ENCODE measurements at regions not wholly inside any gene's neighbourhood (a gene's known extent, or its start where the extent isn't known, plus 50 kb on each side); places are given as distances from the start of the nearest gene placed in this dataset.
"Not testable (repeated sequence)": the region's sequence is repeated elsewhere in the genome, so short reads cannot be mapped to it uniquely, and the experiment has no call there.

GRCh38 chr11:16526947-16527346, 170.6 kb upstream of the SOX6 start:
- DNase-seq = no peak

DNA sequence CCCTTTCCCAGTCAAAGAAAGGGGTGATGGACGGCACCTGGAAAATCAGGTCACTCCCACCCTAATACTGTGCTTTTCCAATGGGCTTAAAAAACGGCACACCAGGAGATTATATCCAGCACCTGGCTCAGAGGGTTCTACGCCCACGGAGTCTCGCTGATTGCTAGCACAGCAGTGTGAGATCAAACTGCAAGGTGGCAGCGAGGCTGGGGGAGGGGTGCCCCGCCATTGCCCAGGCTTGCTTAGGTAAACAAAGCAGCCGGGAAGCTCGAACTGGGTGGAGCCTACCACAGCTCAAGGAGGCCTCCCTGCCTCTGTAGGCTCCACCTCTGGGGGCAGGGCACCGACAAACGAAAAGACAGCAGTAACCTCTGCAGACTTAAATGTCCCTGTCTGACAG, 164.4 kb upstream of the SOX6 start:
- not testable (repeated sequence) for DNase-seq

DNA sequence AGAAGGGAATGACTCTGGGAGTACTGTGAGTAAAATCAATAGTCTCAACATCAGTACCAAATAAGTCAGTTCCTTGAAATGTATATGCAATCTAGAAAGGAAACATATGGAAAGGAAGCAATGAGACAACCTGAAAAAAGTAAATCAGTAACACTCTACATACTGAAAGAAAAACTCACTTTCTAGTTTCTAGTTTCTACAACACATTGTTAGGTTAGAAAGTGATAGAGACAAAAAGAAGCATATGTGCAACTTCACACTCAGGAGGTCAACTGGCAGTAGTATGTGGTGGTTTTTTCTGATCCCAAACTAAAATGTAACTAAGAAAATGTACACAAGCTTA, 156.5 kb upstream of the SOX6 start:
- no peak for DNase-seq

DNA sequence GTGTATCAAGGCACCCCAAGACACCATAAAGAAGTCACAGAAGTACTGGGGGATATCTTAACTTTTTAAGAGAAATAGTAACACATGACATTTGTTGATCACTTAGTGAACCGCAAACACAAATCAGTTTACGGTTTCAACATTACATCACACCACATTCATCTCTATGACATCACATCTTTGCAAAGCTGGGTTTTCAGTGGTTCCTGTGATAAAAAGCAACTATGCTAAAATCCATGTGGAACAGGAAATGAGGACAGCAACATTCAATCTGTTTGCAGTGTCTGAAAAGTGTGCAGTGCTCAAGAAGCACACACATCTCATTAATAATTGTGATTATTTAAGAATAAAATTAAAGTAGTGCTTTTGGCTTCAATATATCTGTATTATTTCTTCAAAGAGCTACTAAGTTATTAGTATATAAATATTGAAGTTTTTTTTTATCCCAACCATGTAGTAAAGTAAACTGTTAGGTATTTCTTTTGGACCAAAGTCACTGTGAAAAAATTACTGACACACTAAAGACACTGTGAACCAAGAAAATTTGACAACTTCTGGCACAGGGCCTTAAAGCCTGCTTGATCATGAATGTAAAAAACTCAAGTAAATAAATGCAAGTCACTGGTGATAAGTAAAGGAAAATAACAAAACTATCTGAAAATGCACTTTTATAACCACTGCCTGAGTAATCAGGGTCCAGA, 156.0 kb upstream of the SOX6 start:
- DNase-seq = no peak

DNA sequence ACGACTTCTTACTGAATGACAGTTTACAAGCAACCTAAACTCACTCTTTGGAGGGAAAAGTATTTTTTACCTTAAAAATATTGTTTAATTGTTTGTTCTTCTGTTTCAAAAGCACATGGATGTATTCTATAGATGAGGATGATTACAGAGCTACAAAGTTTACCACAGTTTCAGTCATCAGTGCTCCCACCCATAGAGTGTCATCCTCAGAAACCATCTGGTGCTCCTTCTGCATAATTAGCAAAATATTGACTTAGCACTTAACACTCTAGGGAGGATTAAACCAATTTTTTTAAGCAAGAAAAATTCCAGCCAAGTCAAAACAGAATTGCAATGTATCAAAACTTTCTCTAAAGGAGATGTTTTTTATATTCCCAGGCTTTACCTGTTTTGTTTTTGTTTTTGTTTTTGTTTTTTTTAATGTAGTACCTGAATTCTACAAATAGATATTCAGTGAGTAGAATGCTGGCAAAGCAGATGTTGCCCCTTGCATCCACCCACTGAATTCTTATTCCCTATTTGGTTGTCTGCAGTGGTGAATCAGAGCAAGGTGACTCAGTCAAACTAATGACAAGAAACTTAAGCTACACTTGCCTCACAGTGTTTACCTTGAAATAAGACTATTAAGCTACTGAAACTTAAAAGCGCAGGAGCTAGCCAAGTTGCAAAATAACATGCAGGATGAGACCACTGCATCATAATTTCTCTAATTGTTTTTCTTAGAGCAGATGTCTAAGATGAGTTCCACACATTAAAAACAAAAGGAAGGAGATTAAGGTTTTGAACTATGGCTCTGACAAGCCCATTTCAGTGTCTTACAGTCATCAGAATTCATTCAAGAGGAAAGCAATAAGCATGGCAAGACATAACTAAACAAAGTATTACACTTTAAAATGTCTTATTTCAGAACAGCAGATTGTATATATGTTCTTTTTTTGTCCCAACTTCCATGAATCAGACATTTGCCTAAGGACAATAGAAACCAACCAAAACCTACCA, 155.1 kb upstream of the SOX6 start:
- DNase-seq = no peak

DNA sequence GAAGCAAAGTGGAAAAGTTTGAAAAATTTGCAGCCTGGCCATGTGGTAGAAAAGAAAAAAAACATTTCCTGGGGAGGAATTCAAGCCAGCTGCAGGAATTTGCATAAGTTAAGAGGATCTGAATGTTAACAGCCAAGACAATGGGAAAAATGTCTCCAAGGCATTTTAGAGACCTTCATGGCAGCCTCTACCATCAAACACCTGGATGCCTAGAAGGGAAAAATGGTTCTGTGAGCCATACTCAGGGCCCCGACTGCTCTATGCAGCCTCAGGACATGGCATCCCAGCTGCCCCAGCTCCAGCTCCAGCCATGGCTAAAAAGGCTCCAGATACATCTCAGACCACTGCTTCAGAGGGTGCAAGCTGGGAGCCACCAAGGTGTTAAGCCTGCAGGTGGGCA, 149.1 kb upstream of the SOX6 start:
- no peak for DNase-seq

DNA sequence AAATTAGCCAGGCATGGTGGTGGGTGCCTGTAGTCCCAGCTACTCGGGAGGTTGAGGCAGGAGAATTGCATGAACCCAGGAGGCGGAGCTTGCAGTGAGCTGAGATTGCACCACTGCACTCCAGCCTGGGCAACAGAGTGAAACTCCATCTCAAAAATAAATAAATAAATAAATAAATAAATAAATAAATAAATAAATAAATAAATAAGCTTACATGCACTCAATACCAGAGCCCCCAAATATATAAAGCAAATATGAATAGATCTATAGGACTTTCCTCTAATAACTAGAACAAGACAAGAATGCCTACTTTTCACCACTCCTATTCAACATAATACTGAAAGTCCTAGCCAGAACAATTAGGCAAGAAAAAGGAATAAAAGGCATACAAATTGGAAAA, 147.5 kb upstream of the SOX6 start:
- DNase-seq = not testable (repeated sequence)

GRCh38 chr11:16494918-16495691, 138.8 kb upstream of the SOX6 start:
- no peak for DNase-seq

DNA sequence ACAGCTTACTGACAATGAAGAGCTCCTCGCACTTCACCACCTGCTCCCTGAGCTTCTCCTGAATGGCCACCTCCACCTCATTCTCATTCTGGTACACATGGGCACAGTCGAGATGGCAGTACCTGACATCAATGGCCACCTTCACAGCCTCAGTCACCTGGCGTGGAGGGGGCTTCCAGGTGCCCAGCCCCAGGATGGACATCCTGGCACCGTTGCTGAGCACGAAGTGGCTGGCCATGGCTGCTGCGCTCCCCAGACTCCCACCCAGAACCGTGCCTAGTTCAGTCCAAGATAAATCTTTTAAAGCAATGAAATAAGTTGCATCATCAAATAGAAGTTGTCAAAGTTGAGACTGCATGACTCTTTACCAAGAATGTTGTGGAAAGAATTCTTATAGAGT, 128.1 kb upstream of the SOX6 start:
- DNase-seq = no peak

DNA sequence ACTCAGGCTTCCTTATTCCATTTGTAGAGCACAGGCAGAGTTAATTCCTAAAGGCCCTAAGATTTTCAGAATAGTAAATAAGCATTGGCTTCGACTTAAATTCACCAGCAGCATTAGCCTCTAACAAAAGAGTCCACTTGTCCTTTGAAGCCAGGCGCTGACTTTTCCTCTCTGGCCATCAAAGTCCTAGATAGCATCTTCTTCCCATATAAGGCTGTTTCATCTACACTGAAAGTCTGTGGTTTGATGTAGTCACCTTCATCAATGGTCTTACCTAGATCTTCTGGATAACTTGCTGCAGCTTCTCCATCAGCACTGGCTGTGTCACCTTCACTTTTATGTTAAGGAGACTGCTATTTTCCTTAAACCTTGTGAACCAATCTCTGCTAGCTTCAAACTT, 118.3 kb upstream of the SOX6 start:
- DNase-seq = no peak

DNA sequence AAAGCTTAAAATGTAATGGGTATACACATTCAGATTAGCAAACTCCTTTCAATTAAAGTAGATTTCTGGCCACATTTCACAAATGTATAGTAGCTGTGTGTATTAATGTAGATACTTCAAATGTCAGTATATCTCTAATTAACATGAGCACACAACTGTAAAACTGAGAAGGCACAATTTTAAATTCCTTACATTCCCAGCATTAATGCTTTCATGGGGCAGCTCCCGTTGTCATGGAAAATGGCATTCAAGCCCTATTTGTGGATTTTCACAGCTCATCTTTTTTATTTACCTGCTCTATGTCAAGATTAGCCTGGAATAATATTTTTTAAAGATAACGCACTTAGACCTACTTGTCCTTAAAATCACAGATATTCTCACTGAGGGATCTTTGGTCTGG, 113.6 kb upstream of the SOX6 start:
- DNase-seq = no peak

DNA sequence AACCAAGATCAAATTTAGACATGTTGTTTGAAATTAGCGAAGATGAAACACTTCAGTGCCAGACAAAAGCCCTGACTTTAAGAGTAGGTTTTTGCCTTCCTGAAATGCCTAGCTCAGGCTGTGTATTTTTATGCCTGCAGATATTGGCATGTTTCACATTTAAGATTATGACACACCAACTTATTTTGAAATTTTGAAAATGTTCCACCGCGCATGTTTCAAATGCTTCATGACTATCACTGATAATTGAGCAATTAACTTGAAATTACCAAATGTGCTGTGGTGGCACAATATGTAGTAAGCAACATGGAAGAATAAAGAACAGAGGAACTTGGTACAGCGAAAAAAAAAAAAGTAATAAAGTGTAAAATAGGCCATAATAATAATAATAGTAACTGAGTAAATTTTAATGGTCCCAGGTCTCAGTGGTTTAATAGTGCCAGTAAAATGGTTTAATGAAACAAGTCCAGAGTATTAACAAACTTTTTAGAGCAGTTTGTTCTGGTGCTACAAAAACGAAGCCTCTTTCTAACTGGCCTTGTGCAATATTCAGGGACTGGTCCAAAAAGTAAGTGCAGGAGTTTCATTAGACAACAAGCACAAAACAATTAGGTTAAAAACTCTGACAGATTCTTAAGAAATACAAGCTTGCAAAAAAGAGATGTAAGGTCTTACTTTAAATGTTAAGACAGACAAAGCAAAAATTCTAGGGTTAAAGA, 112.5 kb upstream of the SOX6 start:
- DNase-seq = no peak

DNA sequence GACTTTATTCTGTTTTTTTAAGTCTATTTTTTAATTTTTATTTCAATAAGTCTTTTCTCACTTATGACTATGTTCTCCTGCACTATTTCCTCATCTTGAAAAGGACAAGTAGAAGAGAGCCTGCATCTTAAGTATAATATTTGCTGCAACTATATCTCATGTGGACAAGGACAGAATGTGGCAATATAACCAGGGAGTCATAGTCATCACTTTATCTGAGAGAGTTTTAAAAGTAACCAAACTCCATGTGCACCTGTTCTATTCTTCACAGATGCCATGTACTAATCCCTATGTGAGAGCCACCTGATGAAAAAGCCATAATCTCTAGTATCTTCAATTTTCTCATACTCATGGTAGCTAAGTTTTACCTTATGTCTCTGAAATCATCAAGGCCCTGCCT, 104.2 kb upstream of the SOX6 start:
- DNase-seq = no peak

GRCh38 chr11:16456366-16456765, 100.0 kb upstream of the SOX6 start:
- no peak for DNase-seq

DNA sequence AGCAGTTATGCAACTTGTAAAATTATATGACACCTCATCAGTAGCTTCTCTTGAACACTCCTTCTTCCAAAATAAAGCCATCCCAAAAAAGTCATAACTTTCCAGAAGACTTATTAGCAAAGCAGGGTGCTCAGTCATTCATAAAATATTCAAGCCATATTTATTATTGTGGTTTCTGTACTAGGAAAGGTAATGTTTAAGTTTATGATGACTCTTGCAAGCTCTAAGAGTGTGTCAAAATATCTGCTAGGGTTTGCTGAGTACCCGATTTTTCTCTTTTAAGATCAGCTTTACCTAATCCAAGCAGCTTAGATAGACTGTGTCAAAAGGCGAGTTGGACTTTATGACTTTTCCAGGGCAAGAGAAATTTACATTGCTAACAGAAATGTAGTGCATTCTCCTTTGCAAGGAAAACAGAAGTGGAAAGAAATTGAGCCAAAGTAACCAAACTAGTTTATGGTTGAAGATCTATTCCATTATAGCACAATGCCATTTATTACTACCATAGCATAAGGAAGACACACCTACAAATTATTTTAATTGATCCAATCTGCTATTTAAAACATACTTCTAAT, 98.0 kb upstream of the SOX6 start:
- DNase-seq = no peak

DNA sequence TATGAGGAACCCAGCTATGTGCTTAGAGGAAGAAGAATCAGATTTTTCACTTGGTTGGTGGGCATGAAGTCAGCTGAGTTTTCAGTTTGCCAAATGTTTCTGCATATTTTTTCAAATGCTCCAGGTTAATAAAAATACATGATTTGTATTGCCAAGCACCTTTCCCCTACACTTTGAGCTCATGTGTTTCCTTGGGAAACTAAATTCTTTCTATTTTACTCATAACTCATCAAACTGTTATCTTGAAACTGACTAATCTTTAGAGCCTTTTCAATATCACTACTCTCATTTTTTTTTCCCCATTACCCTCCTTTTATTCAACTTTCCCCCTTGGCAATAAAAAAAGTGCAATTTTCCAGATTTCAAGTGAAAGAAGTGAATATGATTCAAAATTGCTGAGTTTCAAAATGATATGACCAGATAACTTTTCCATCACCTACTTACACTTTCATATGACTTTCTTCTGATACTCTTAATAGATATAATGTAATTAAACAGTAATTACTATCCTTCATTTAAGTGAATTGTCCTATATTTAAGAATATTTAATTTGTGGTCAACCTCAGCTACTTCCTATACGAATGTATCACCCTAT, 91.9 kb upstream of the SOX6 start:
- no peak for DNase-seq

DNA sequence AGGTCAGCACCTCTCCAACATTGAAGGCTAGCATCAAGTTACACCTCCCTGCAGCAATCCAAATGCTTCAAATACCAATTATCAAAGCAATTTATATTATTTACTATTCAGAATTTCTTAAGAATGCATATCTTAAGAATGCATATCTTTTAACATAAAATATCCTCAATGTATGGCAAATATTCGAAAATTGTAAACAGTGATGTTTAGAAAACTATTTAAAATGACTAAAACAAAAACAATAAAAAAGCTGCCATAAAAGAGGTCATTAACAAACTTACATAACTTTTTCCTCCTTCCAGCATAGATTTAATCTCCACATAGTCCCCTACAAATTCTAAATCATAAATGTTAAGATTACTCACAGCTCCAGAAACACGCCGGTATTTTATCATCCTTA, 85.1 kb upstream of the SOX6 start:
- no peak for DNase-seq

GRCh38 chr11:16440136-16440535, 83.8 kb upstream of the SOX6 start:
- no peak for DNase-seq

DNA sequence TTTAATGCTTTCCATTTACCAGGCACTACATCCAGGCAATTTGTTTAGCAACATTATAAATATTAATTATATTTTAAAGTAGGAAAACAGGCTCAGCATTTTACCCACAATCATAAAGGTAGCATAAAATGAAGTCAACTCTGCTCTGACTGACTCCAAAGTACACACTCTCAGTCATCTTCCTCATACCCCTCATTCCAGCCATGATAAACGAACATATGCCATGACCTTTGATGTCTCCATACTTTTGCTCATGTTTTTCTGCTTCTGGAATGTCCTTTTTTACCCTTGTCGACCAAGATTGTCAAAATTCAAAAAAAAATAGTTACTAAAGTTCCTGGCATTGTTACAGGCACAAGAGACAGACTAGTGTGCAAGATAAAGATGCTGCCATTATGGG, 77.7 kb upstream of the SOX6 start:
- DNase-seq = no peak

DNA sequence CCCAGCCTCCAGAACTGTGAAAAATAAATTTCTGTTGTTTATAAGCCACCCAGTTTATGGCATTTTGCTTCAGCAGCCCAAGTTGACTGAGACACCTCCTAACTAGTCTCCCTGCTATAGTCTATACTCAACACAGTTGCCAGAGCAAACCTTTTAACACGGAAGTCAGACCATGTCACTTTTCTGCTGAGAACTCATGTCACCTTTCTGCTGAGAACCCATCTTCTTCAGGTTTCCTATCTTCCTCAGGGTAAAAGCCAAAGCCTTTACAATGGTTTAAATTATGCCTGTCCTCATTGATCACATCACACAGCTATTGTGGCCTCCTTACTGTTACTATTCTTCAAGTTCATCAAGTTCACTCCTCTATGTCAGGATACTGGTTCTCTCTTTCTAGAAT, 74.3 kb upstream of the SOX6 start:
- DNase-seq = no peak

- no peak for DNase-seq
These were observed 65.5 kb upstream of the SOX6 start for GRCh38 chr11:16421826-16422225.

- no peak for DNase-seq
These were observed 62.2 kb upstream of the SOX6 start for GRCh38 chr11:16418428-16419097.

Measured in NCI-H187 treated with DMSO at 0.1 percent for 48 hours (cell line).